PFSK-1 (cell line): ENCODE measurements at regions not wholly inside any gene's neighbourhood (a gene's known extent, or its start where the extent isn't known, plus 50 kb on each side); places are given as distances from the start of the nearest gene placed in this dataset.

Experiments
- FOXP2 ChIP-seq: optimal IDR thresholded peaks from 2 replicates; pipeline ENCODE3; 2011; ENCODE audit warnings: borderline replicate concordance, control low read depth, inconsistent platforms; ENCODE audit not compliant: insufficient read depth; ENCODE audit errors: extremely low read length, extremely low read depth
- POLR2AphosphoS5 ChIP-seq: IDR thresholded peaks from 2 replicates; pipeline ENCODE4 v1.6.1; 2012; ENCODE audit warnings: low read depth, mild to moderate bottlenecking, control low read depth, low read length, moderate library complexity
- REST ChIP-seq, 2 experiments: IDR thresholded peaks; 2 replicates each; pipeline versions ENCODE4 v1.6.1 to v1.8.0; 2011 to 2012; ENCODE audit warnings: low read depth in 2 of 2, low read length in 2 of 2, control low read depth in 1 of 2, inconsistent platforms in 1 of 2, mild to moderate bottlenecking in 1 of 2, moderate library complexity in 1 of 2; ENCODE audit not compliant: insufficient read depth in 1 of 2
- SIN3A ChIP-seq: IDR thresholded peaks from 2 replicates; pipeline ENCODE4 v1.6.1; 2012; ENCODE audit warnings: mild to moderate bottlenecking, low read length, moderate library complexity, borderline replicate concordance; ENCODE audit not compliant: insufficient read depth
- TAF1 ChIP-seq: IDR thresholded peaks from 2 replicates; pipeline ENCODE4 v1.6.1; 2012; ENCODE audit warnings: low read length, control low read depth, borderline replicate concordance; ENCODE audit not compliant: insufficient read depth

DNA sequence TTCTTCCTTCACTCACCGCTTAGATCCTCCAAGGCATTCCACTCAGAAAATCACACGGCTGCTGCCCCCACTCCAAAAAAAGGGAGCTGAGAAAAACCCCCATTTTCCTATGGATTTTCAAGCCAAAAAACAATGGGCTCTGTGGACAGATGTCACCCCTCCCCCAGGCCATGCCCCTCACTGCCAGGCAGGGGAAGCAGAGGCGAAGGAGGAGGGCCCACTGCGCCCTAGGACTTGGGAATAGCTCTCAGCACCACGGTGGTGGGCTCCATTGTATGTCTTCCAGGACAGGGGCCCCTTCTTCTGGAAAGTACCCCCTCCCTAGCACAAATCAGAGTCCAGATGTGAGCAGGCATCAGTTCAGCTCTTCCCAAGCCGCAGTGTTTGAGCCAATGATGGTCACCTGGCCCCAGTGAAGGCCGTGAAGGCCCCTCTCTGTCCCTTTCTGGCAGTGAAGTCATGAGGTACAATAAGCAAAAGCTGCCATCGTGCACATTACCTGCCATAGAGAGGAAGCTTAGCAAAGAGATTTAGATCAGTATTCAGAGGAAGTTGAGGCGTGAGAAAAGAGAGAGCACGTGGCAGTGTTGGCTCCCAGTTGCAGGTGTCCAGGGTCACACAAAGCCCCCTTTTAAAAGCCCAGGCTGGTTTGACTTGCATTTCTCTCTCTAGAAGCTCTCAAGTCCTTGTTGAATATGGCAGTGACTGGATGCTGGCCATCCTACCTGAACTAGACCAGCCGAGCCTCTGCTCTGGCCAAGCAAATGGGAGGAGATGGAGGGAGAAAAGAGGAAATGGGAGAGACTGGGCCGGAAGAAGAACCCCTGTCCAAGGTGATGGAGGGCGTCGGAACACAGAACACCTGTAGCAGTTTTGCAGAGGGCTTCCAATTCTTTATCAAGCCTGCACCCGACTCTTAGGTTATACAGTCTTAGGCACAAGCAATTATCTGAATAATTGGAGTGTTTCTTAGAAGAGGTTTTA, 149.0 kb downstream of the TOMM20 start:
- TF ChIP-seq POLR2AphosphoS5 = no peak
- peak; percentile 51 to 81; a peak in 3 of 4 replicates for TF ChIP-seq REST (IDR thresholded peaks at IDR 0.05; ENCODE audit: insufficient read depth in 1 of 2, low read depth in 2 of 2, low read length in 2 of 2)
- no peak for TF ChIP-seq FOXP2
- no peak for TF ChIP-seq TAF1

GRCh38 chr1:234978397-234979295, 150.0 kb downstream of the TOMM20 start:
- TF ChIP-seq POLR2AphosphoS5 (no peak), SIN3A (0 out of 2 replicates have a peak, but pooled peaks have one; percentile 19), REST (IDR thresholded peaks at IDR 0.05; ENCODE audit: insufficient read depth in 1 of 2, low read depth in 2 of 2, low read length in 2 of 2) (peak in 1 of 2 experiments; percentile 54; a peak in 1 of 4 replicates), FOXP2 (no peak), TAF1 (no peak)

- TF ChIP-seq SIN3A (no peak), TAF1 (no peak)
These were observed 150.7 kb downstream of the TOMM20 start for GRCh38 chr1:234977875-234978396.

- TF ChIP-seq FOXP2 = no peak
- TF ChIP-seq POLR2AphosphoS5 = no peak
- no peak for TF ChIP-seq REST (IDR thresholded peaks at IDR 0.05; ENCODE audit: insufficient read depth in 1 of 2, low read depth in 2 of 2, low read length in 2 of 2)
- no peak for TF ChIP-seq TAF1
- no peak for TF ChIP-seq SIN3A
These were observed 151.6 kb downstream of the TOMM20 start for GRCh38 chr1:234976861-234977680.
